ENCODE measurements at regions not wholly inside any gene's neighbourhood (a gene's known extent, or its start where the extent isn't known, plus 50 kb on each side); places are given as distances from the start of the nearest gene placed in this dataset.

DNA sequence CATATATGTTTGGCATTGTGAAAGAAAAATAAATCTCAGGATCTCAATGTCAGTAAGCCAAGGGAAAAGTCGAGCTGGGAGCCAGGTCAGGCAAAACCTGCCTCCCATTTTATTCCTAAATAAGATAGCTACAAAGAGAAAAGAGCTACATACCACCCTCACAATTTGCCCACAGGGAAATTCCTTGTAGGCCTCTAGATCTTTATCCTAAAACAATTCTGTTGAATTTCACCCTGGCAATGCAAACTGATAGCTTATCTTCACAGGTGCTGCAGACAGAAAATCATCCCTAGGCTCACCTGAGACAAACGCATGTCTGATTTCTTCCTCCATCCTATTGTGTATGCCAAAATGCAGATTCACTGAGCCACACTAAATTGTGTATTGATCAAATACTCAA is 2587.1 kb downstream of the PCDH9 start:
- no peak for DNase-seq (ENCODE audit: low spot score)
- H3K4me3 Mint-ChIP-seq (ENCODE audit: unreplicated experiment): no peak overlapping the region
- H3K27ac Mint-ChIP-seq (ENCODE audit: unreplicated experiment): no peak overlapping the region
- H3K36me3 Mint-ChIP-seq (ENCODE audit: low read depth): no peaks in the 10 kb centered on the region
- TF ChIP-seq, protein P1, sequence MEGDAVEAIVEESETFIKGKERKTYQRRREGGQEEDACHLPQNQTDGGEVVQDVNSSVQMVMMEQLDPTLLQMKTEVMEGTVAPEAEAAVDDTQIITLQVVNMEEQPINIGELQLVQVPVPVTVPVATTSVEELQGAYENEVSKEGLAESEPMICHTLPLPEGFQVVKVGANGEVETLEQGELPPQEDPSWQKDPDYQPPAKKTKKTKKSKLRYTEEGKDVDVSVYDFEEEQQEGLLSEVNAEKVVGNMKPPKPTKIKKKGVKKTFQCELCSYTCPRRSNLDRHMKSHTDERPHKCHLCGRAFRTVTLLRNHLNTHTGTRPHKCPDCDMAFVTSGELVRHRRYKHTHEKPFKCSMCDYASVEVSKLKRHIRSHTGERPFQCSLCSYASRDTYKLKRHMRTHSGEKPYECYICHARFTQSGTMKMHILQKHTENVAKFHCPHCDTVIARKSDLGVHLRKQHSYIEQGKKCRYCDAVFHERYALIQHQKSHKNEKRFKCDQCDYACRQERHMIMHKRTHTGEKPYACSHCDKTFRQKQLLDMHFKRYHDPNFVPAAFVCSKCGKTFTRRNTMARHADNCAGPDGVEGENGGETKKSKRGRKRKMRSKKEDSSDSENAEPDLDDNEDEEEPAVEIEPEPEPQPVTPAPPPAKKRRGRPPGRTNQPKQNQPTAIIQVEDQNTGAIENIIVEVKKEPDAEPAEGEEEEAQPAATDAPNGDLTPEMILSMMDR (IDR thresholded peaks at IDR 0.05): no peak
- no peaks in the 10 kb centered on the region for H3K9me3 Mint-ChIP-seq (ENCODE audit: low read depth)
- H3K27me3 Mint-ChIP-seq (ENCODE audit: low read depth): no peaks in the 10 kb centered on the region
- H3K4me1 Mint-ChIP-seq (ENCODE audit: low read depth): no peaks in the 10 kb centered on the region

DNA sequence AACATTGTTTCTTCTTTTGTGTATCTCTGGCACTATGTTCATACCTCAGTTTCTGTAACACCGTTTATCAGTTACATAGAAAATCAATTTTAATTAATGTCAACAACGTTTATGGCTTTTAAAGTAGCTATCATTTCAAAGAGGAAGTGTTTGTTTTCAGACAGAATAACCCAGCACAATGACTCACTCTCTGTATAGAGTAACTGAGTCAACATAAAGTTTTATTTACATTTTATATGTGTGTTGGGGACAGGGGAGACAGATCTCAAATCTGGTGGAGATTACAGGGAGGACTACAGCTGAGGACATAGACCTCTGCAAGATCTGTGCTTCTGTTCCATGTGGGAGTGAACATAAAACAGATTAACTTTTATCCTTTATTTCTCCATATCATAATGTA is 2590.1 kb downstream of the PCDH9 start:
- TF ChIP-seq, protein P1 (IDR thresholded peaks at IDR 0.05): no peak
- Mint-ChIP-seq H3K4me3 (ENCODE audit: unreplicated experiment) (no peak overlapping the region), H3K4me1 (ENCODE audit: low read depth) (no peaks in the 10 kb centered on the region), H3K36me3 (ENCODE audit: low read depth) (no peaks in the 10 kb centered on the region), H3K9me3 (ENCODE audit: low read depth) (no peaks in the 10 kb centered on the region), H3K27me3 (ENCODE audit: low read depth) (no peaks in the 10 kb centered on the region), H3K27ac (ENCODE audit: unreplicated experiment) (no peak overlapping the region)
- no peak for DNase-seq (ENCODE audit: low spot score)

DNA sequence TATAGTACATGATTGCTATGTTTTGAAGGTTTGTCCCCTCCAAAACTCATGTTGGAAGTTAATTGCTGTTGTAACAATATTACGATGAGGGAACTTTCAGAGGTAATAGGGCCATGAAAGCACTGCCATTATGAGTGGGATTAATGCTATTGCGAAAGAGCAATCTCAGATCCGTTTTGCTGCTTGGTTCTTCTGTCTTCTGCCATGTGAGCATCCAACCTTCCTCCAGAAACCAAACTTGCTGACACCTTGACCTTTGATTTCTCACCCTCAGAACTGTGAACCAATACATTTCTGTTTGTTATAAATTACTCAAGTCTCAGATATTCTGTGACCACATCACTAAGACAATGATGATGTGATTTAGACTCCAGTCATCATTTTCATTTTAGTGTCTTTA is 2590.9 kb downstream of the PCDH9 start:
- TF ChIP-seq, protein P1 (IDR thresholded peaks at IDR 0.05): no peak
- Mint-ChIP-seq H3K27ac (ENCODE audit: unreplicated experiment) (no peak overlapping the region), H3K27me3 (ENCODE audit: low read depth) (no peaks in the 10 kb centered on the region)

GRCh38 chr13:64633948-64634347 is 2596.2 kb downstream of the PCDH9 start:
- H3K4me1 Mint-ChIP-seq (ENCODE audit: low read depth): no peaks in the 10 kb centered on the region
- no peaks in the 10 kb centered on the region for H3K9me3 Mint-ChIP-seq (ENCODE audit: low read depth)
- no peak overlapping the region for H3K27ac Mint-ChIP-seq (ENCODE audit: unreplicated experiment)
- H3K27me3 Mint-ChIP-seq (ENCODE audit: low read depth): no peaks in the 10 kb centered on the region
- no peak overlapping the region for H3K4me3 Mint-ChIP-seq (ENCODE audit: unreplicated experiment)
- H3K36me3 Mint-ChIP-seq (ENCODE audit: low read depth): no peaks in the 10 kb centered on the region
- TF ChIP-seq, protein P1 (IDR thresholded peaks at IDR 0.05): no peak
- no peak for DNase-seq (ENCODE audit: low spot score)

More for the DNA sequence above, 2590.9 kb downstream of the PCDH9 start:
- H3K4me3 Mint-ChIP-seq (ENCODE audit: unreplicated experiment): no peak overlapping the region
- no peaks in the 10 kb centered on the region for H3K4me1 Mint-ChIP-seq (ENCODE audit: low read depth)
- DNase-seq (ENCODE audit: low spot score): no peak
- H3K9me3 Mint-ChIP-seq (ENCODE audit: low read depth): no peaks in the 10 kb centered on the region
- H3K36me3 Mint-ChIP-seq (ENCODE audit: low read depth): no peaks in the 10 kb centered on the region

GRCh38 chr13:64627654-64628053 is 2602.5 kb downstream of the PCDH9 start:
- no peak overlapping the region for H3K27ac Mint-ChIP-seq (ENCODE audit: unreplicated experiment)
- TF ChIP-seq, protein P1 (IDR thresholded peaks at IDR 0.05): no peak
- H3K4me1 Mint-ChIP-seq (ENCODE audit: low read depth): no peaks in the 10 kb centered on the region
- no peak overlapping the region for H3K4me3 Mint-ChIP-seq (ENCODE audit: unreplicated experiment)
- no peak for DNase-seq (ENCODE audit: low spot score)
- no peaks in the 10 kb centered on the region for H3K27me3 Mint-ChIP-seq (ENCODE audit: low read depth)
- H3K9me3 Mint-ChIP-seq (ENCODE audit: low read depth): no peaks in the 10 kb centered on the region
- no peaks in the 10 kb centered on the region for H3K36me3 Mint-ChIP-seq (ENCODE audit: low read depth)
